Fibroblast of lung (primary cell): ENCODE measurements at regions not wholly inside any gene's neighbourhood (a gene's known extent, or its start where the extent isn't known, plus 50 kb on each side); places are given as distances from the start of the nearest gene placed in this dataset.

Source experiments
- DNase-seq, 2 donors: peaks; one replicate each; pipeline versions ENCODE4 v3.0.0 to v3.0.0-alpha.2; 2010; ENCODE audit warnings: low read depth in 2 of 2
- H2AFZ ChIP-seq: 2 replicates; pipeline ENCODE4 v1.5.1; 2012; ENCODE audit warnings: low read length, control low read depth, inconsistent platforms
- H3K27ac ChIP-seq: 2 replicates; pipeline ENCODE4 v1.5.1; 2011; ENCODE audit warnings: low read length, control low read depth; ENCODE audit not compliant: insufficient read depth
- H3K27me3 ChIP-seq: 2 replicates; pipeline ENCODE4 v1.5.1; 2011; ENCODE audit warnings: mild to moderate bottlenecking, low read length; ENCODE audit not compliant: control insufficient read depth, insufficient read depth
- H3K36me3 ChIP-seq: 2 replicates; pipeline ENCODE4 v1.5.1; 2011; ENCODE audit warnings: low read length; ENCODE audit not compliant: control insufficient read depth, insufficient read depth
- H3K4me1 ChIP-seq: 2 replicates; pipeline ENCODE4 v1.5.1; 2011; ENCODE audit warnings: low read length; ENCODE audit not compliant: control insufficient read depth, insufficient read depth; ENCODE audit errors: extremely low read depth
- H3K4me2 ChIP-seq: 2 replicates; pipeline ENCODE4 v1.5.1; 2011; ENCODE audit warnings: low read length, control low read depth; ENCODE audit not compliant: insufficient read depth; ENCODE audit errors: extremely low read depth
- H3K4me3 ChIP-seq, 4 experiments: fragments of 200-600 bp in 1 of 4; sonication (generic) in 1 of 4; replicated peaks in 1 of 4; 2 replicates each; pipeline ENCODE4 v1.5.1; 2011 to 2016; ENCODE audit warnings: low read length in 4 of 4, low read depth in 3 of 4, mild to moderate bottlenecking in 3 of 4, control low read depth in 2 of 4, inconsistent platforms in 1 of 4, mixed read lengths in 1 of 4; ENCODE audit not compliant: insufficient read depth in 1 of 4; ENCODE audit errors: control extremely low read depth in 1 of 4
- H3K79me2 ChIP-seq: 2 replicates; pipeline ENCODE4 v1.5.1; 2012; ENCODE audit warnings: mild to moderate bottlenecking, low read length, inconsistent platforms; ENCODE audit not compliant: control insufficient read depth, insufficient read depth
- H3K9ac ChIP-seq: 2 replicates; pipeline ENCODE4 v1.5.1; 2011; ENCODE audit warnings: mild to moderate bottlenecking, low read length, control low read depth; ENCODE audit not compliant: insufficient read depth
- H3K9me3 ChIP-seq: 2 replicates; pipeline ENCODE4 v1.5.1; 2012; ENCODE audit warnings: low read depth, low read length; ENCODE audit not compliant: control insufficient read depth, insufficient read depth
- H4K20me1 ChIP-seq: 2 replicates; pipeline ENCODE4 v1.5.1; 2011; ENCODE audit warnings: low read length; ENCODE audit not compliant: control insufficient read depth, insufficient read depth; ENCODE audit errors: extremely low read depth
- CTCF ChIP-seq, 2 donors: IDR thresholded peaks in 1 of 2; conservative IDR thresholded peaks in 1 of 2; 1 replicate in 1 of 2; 2 replicates in 1 of 2; pipeline ENCODE4 v1.5.1; 2011 to 2012; ENCODE audit warnings: low read length in 2 of 2, control low read depth in 1 of 2, inconsistent platforms in 1 of 2, low read depth in 1 of 2, mild to moderate bottlenecking in 1 of 2
- EZH2 ChIP-seq: IDR thresholded peaks from 2 replicates; pipeline ENCODE4 v1.5.1; 2012; ENCODE audit warnings: low read length, control low read depth, mild to moderate bottlenecking; ENCODE audit errors: missing control alignments

DNA sequence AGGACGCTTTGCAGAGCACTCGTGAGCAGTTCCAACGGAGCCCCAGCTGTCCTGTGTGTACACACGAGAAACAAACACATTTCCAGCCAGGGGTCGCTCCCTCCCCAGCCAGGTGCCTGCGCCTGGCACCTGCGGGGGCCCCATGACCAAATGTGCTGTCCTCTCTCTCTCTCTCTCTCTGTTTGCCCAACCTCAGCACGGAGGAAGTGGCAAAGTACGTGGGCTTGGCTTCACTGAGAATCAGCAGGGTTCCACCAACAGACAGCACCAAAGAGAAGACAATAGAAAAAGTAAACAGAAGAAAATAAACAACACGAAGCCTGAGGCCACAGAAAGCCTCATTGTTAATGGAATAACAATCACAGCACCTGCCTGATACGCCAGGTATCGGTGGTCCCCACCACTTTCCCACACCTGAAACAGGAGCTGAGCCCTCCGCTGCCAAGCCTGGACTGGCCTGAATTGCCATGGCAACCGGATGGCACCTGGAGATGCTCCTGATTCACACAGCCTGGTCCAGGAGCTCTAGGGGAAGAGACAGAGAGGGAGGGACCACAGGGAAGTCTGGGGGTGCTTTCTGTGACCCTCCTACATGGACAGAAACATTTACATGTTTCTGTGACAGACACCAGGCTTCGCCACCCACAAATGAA lies 103.9 kb upstream of the CACNA1A start:
- H3K27me3 ChIP-seq = no peaks in the 10 kb centered on the region
- no peak overlapping the region for H3K4me2 ChIP-seq
- H3K4me3 ChIP-seq = no peak overlapping the region
- no peaks in the 10 kb centered on the region for H4K20me1 ChIP-seq
- no peaks in the 10 kb centered on the region for H3K79me2 ChIP-seq
- no peak for DNase-seq
- no peaks in the 10 kb centered on the region for H3K36me3 ChIP-seq
- H3K4me1 ChIP-seq = no peaks in the 10 kb centered on the region
- TF ChIP-seq CTCF (conservative IDR thresholded peaks at IDR 0.05 in 1 of 2, IDR thresholded peaks at IDR 0.05 in 1 of 2; ENCODE audit: low read depth in 1 of 2, low read length in 2 of 2) (no peak), EZH2 (no peak)
- no peak overlapping the region for H2AFZ ChIP-seq
- H3K27ac ChIP-seq = no peak overlapping the region
- no peaks in the 10 kb centered on the region for H3K9me3 ChIP-seq
- no peak overlapping the region for H3K9ac ChIP-seq

- H3K79me2 ChIP-seq = no peaks in the 10 kb centered on the region
- H3K27ac ChIP-seq = no peak overlapping the region
- H3K4me1 ChIP-seq = no peaks in the 10 kb centered on the region
- no peak overlapping the region for H2AFZ ChIP-seq
- no peaks in the 10 kb centered on the region for H3K36me3 ChIP-seq
- H3K9ac ChIP-seq = no peak overlapping the region
- DNase-seq = no peak
- H3K9me3 ChIP-seq = no peaks in the 10 kb centered on the region
- no peaks in the 10 kb centered on the region for H3K27me3 ChIP-seq
- TF ChIP-seq CTCF (conservative IDR thresholded peaks at IDR 0.05 in 1 of 2, IDR thresholded peaks at IDR 0.05 in 1 of 2; ENCODE audit: low read depth in 1 of 2, low read length in 2 of 2) = no peak
- TF ChIP-seq EZH2 = no peak
- H3K4me3 ChIP-seq = no peak overlapping the region
- H4K20me1 ChIP-seq = no peaks in the 10 kb centered on the region
- no peak overlapping the region for H3K4me2 ChIP-seq
Measured at GRCh38 chr19:13606156-13606555, 99.9 kb upstream of the CACNA1A start.

DNA sequence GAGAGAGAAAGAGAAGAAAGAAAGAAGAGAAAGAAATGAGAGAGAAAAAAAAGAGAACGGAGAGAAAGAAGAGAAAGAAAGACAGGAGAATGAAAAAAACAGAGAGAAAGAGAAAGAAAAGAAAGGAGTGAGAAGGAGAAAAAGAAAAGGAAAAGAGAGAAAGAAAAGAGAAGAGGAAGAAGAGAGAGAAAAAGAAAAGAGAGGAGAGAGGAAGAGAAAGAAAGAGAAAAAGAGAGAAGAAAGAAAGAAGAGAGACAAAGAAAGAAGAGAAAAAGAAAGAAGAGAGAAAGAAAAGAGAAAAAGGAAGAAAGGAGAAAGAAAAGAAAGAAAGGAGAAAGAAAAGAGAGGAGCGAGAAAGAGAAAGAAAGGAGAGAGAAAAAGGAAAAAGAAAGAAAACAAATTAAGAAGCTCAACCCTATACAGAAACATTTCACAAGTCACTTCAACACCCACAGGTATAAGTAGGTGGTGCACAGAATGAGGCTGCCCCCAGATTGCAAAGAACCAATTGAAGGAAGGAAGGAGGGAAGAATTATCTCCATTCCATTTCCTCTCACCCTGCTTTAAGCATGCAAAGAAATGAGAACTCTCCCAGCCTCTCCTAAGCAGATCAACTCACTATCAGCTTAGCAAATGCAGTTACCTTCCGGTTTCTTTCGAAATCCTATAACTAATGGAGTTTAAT lies 98.8 kb upstream of the CACNA1A start:
- Histone ChIP-seq H3K27ac (no peak overlapping the region), H2AFZ (no peak overlapping the region), H3K36me3 (no peaks in the 10 kb centered on the region), H3K4me3 (no peak overlapping the region), H4K20me1 (no peaks in the 10 kb centered on the region), H3K27me3 (no peaks in the 10 kb centered on the region), H3K79me2 (no peaks in the 10 kb centered on the region), H3K9ac (no peak overlapping the region), H3K9me3 (no peaks in the 10 kb centered on the region), H3K4me1 (no peaks in the 10 kb centered on the region), H3K4me2 (no peak overlapping the region)
- no peak for DNase-seq
- TF ChIP-seq EZH2 = no peak
- TF ChIP-seq CTCF (conservative IDR thresholded peaks at IDR 0.05 in 1 of 2, IDR thresholded peaks at IDR 0.05 in 1 of 2; ENCODE audit: low read depth in 1 of 2, low read length in 2 of 2) = no peak
